ENCODE measurements at regions not wholly inside any gene's neighbourhood (a gene's known extent, or its start where the extent isn't known, plus 50 kb on each side); places are given as distances from the start of the nearest gene placed in this dataset.

GRCh38 chr13:47421525-47421924, 524.7 kb upstream of the HTR2A start:
- ATAC-seq (ENCODE audit: low read depth) (no peak), DNase-seq (peak; percentile 6)
- peaks cover 3% of the 10 kb centered on the region; the same call in 1 of the 2 replicates for H3K4me1 ChIP-seq (ENCODE audit: control insufficient read depth, insufficient read depth, low read length)
- no peak overlapping the region for H2BK20ac ChIP-seq (ENCODE audit: low read depth, low read length)
- no peak overlapping the region for H2BK120ac ChIP-seq (ENCODE audit: low read depth, low read length)
- H3K9ac ChIP-seq (ENCODE audit: low read depth, low read length), result no peak overlapping the region
- H2BK5ac ChIP-seq (ENCODE audit: low read depth, low read length, poor library complexity, severe bottlenecking), result no peak overlapping the region
- no peak overlapping the region for H3K4ac ChIP-seq (ENCODE audit: low read depth, low read length)
- ChIA-PET CTCF (interaction anchor here (1.1 kb wide), 1 partner anchor 9 kb away, joined by 3 read pairs; no protein-coding TSS in a partner anchor), POLR2A (ENCODE audit: unreplicated experiment) (no interaction called here)
- no peak overlapping the region for H3K23ac ChIP-seq (ENCODE audit: low read depth, low read length)
- no peaks in the 10 kb centered on the region for H3K9me1 ChIP-seq (ENCODE audit: insufficient read depth, low read length)
- H4K20me1 ChIP-seq (ENCODE audit: insufficient read depth, low read length), result no peaks in the 10 kb centered on the region
- H3K18ac ChIP-seq (ENCODE audit: low read depth, low read length), result no peak overlapping the region
- no peak overlapping the region for H2AFZ ChIP-seq (replicated peaks; ENCODE audit: low read length, poor library complexity)
- H4K8ac ChIP-seq (ENCODE audit: low read depth in 2 of 2, low read length in 2 of 2), result no peak overlapping the region
- no TSS peak for BruUV-seq (replicated peaks)
- in situ Hi-C loops (cut with MboI; ENCODE audit: low sequenced_read_pairs), result no loop called here
- no peak overlapping the region for H4K91ac ChIP-seq (ENCODE audit: insufficient read depth, low read depth, low read length)
- intact Hi-C loops (cut with micrococcal nuclease), result no loop called here
- no peak overlapping the region for H2BK15ac ChIP-seq (ENCODE audit: low read depth, low read length)
- no peak overlapping the region for H3K4me2 ChIP-seq (ENCODE audit: low read depth, low read length)
- no peak overlapping the region for H4K5ac ChIP-seq (ENCODE audit: low read depth, low read length)
- TF ChIP-seq BHLHE40 (IDR thresholded peaks at IDR 0.05; ENCODE audit: low read depth, low read length) (no peak), FOS (IDR thresholded peaks at IDR 0.05; ENCODE audit: low read depth, low read length) (no peak), RAD21 (IDR thresholded peaks at IDR 0.05; ENCODE audit: low read length) (no peak), ELK1 (IDR thresholded peaks at IDR 0.05; ENCODE audit: borderline replicate concordance, low read depth, low read length) (no peak)
- no peak overlapping the region for H2AK5ac ChIP-seq (ENCODE audit: low read depth, low read length)
- H3K56ac ChIP-seq (ENCODE audit: extremely low read depth, insufficient read depth, low read length), result no peak overlapping the region
- H3K14ac ChIP-seq (replicated peaks; ENCODE audit: low read depth, low read length), result no peak overlapping the region
- no peaks in the 10 kb centered on the region for H3K27me3 ChIP-seq (ENCODE audit: control insufficient read depth, insufficient read depth, low read length)
- H3K4me3 ChIP-seq (ENCODE audit: insufficient read depth, low read depth, low read length), result no peak overlapping the region
- no peaks in the 10 kb centered on the region for H3K9me3 ChIP-seq (ENCODE audit: control insufficient read depth, insufficient read depth, low read length)
- no CpG with 5 or more reads among the region's 1 CpG for WGBS, 2 experiments (ENCODE audit: extremely low coverage in 2 of 2, insufficient read length in 1 of 2)
- H2AK9ac ChIP-seq (replicated peaks; ENCODE audit: low read depth, low read length, poor library complexity), result no peak overlapping the region
- H3K27ac ChIP-seq (ENCODE audit: insufficient read depth, low read length), result no peak overlapping the region
- dilution Hi-C loops (cut with HindIII; ENCODE audit: low sequenced_read_pairs, unreplicated experiment), result no loop called here
- H3K79me1 ChIP-seq (ENCODE audit: low read depth in 1 of 2, low read length in 2 of 2), result no peaks in the 10 kb centered on the region
- H3K36me3 ChIP-seq (ENCODE audit: control insufficient read depth, insufficient read depth, low read length), result no peaks in the 10 kb centered on the region
